LNCaP clone FGC (cell line): ENCODE measurements at regions not wholly inside any gene's neighbourhood (a gene's known extent, or its start where the extent isn't known, plus 50 kb on each side); places are given as distances from the start of the nearest gene placed in this dataset.

Experiments
- DNase-seq: peaks from one replicate; pipeline ENCODE4 v3.0.0-alpha.2; 2011; ENCODE audit warnings: low read depth
- H3K4me3 ChIP-seq: 2 replicates; pipeline ENCODE4 v1.5.1; 2011; ENCODE audit warnings: mild to moderate bottlenecking, low read depth, low read length, control low read depth
- TF ChIP-seq, protein P1 (sequence below): IDR thresholded peaks from 2 replicates; pipeline ENCODE4 v1.5.1; 2012; ENCODE audit warnings: mild to moderate bottlenecking; ENCODE audit not compliant: control insufficient read depth, insufficient read depth; ENCODE audit errors: extremely low read depth

DNA sequence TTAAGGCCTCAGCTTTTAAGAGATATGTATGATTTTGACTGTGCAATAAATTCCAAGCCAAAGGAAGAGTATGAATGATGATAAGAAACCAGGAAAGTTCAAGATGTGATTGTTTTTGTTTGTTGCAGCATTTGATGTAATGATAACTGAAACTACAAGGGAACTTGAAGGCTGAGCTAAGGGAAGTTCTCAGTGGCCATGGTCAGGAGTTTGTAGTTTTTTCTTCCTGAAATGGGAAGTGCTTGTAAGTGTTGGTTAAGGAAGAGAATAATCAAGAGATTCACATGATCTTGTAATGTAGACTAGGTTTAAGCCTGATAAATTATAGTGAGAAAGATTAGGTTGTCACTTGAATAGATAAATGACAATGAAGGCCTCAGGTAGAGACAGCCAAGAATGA lies 53.4 kb downstream of the PTCHD4 start:
- no peak overlapping the region for H3K4me3 ChIP-seq
- TF ChIP-seq, protein P1, sequence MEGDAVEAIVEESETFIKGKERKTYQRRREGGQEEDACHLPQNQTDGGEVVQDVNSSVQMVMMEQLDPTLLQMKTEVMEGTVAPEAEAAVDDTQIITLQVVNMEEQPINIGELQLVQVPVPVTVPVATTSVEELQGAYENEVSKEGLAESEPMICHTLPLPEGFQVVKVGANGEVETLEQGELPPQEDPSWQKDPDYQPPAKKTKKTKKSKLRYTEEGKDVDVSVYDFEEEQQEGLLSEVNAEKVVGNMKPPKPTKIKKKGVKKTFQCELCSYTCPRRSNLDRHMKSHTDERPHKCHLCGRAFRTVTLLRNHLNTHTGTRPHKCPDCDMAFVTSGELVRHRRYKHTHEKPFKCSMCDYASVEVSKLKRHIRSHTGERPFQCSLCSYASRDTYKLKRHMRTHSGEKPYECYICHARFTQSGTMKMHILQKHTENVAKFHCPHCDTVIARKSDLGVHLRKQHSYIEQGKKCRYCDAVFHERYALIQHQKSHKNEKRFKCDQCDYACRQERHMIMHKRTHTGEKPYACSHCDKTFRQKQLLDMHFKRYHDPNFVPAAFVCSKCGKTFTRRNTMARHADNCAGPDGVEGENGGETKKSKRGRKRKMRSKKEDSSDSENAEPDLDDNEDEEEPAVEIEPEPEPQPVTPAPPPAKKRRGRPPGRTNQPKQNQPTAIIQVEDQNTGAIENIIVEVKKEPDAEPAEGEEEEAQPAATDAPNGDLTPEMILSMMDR = no peak
- no peak for DNase-seq

DNA sequence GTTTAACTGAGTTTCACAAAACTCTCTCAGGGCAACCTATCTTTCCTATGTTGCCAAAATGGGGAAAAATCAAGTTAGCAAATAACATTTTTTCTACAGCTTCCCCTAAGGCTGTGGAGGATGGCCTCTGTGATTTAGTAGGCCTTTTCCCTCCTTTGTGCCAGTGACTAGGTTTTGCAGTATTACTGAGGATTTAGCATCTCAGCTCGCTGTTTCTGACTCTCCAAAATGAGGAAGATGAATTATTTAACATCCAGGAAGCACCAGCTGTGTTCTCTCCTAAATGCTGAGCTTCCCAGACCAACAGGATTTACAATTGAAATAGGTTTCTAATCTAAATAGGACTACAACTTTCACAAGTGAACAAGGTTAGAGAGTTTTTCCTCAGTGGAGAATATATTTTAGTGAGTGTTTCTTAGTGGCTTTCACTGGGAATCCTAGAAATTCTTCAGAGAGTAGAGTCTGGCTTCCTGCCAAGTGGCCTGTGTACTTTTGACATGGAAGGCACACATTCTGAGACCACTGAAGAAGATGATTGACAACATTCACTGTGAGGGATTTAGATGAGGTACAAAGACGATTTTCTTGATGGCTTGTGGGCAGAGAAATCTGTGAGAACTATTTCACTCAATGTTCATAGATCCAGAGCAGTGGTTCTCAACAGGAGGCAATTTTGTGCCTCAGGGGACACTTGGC lies 62.4 kb downstream of the PTCHD4 start:
- no peak for DNase-seq
- TF ChIP-seq, protein P1 = no peak

DNA sequence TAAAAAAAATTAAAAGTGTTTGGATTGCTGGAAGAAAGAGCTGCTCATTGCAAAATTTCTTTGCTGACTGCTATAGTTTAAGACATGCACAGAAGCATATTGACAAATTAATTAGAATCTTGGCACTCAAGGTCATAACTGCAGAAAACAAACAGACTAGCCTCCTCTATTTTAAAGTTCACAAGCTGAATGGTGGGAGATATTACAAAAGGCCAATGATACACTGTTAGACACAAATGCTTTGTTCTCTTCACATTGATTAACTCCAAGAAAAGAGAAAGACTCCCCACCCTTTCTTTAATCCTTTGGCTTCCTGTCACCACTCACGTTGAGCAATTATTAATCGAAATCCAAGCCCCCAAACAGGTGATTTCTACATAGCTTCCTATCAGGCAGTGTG lies 69.1 kb downstream of the PTCHD4 start:
- H3K4me3 ChIP-seq = no peak overlapping the region
- DNase-seq = no peak
- TF ChIP-seq, protein P1 = no peak

More for the DNA sequence above, 62.4 kb downstream of the PTCHD4 start:
- H3K4me3 ChIP-seq = no peak overlapping the region

DNA sequence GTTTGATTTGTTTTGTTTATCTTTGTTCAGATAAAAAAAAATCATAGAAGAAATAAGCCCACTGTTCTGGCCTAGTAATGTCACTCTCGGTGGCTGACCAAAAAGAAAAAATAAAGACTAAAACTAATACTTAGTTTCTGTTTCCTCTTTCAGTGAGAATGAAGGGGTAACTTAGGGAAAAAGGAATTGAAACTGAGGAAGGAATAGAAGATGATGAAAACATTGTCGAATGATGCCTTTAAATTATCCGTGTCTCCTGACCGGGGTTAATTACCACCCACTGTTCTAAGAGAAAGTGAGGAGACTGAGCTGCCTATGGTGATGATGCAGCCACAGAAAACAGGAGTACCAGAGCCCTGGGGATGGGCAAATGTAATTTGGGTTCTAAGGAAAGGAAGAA lies 73.1 kb downstream of the PTCHD4 start:
- DNase-seq = no peak
- TF ChIP-seq, protein P1 = no peak
- H3K4me3 ChIP-seq = no peak overlapping the region

DNA sequence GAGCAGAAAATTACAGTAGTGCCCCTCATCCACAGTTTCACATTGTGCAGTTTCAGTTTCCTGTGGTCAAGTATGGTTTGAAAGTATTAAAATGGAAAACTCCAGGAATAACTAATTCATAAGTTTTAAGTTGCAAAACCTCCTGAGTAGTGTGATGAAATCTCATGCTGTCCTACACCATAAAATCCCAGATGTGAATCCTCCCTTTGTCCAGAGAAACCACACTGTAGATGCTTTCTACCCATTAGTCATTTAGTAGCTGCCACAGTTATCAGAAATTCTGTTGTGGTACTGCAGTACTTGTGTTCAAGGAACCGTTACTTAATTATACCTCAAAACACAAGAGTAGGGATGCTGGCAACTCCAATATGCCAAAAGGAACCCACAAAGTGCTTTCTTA lies 74.7 kb downstream of the PTCHD4 start:
- no peak for DNase-seq
- no peak overlapping the region for H3K4me3 ChIP-seq
- TF ChIP-seq, protein P1 = no peak

DNA sequence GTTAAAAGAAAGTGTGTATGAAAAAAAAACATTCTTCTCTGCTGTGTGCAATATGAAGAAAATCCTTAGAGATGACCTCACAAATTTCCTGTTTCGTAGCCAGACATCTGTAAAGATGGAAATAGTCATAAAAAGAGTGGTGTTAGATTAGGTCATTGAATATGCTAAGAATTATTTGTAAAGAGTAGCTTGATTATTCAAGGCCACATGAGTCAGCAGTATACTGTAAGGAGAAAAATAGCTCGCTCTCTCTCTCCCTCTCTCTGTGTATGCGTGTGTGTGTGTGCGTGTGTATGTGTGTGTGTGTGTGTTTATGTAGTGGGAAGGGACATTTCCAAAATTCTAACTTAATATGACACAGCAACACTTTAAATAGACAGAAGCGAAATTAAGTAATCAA lies 78.8 kb downstream of the PTCHD4 start:
- H3K4me3 ChIP-seq = no peak overlapping the region
- DNase-seq = no peak
- TF ChIP-seq, protein P1 = no peak

DNA sequence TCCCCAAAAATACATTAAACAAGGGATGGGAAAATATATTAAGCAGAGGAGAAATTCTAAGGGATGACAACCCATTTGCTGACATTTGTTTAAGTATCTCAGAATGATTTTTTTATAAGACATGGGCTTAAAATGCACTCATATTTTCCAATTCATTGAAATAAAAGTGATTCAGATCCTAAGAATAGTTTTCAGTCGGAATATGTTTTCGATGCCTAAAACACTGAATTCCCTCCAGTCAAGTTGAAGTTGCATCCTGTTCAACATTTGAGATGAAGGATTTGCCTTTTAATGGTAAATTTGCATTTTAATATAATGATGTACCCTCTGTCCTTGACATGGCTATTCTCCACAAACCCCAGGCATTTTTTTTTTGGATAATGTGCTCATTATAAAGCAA lies 79.3 kb downstream of the PTCHD4 start:
- TF ChIP-seq, protein P1 = no peak
- H3K4me3 ChIP-seq = no peak overlapping the region

More for the DNA sequence above, 79.3 kb downstream of the PTCHD4 start:
- DNase-seq = no peak
